H9 (cell line): ENCODE measurements at regions not wholly inside any gene's neighbourhood (a gene's known extent, or its start where the extent isn't known, plus 50 kb on each side); places are given as distances from the start of the nearest gene placed in this dataset.

Experiments used
- DNase-seq: peaks from one replicate; pipeline ENCODE4 v3.0.0-alpha.2; 2017
- H2AFZ ChIP-seq: one replicate; pipeline ENCODE4 v1.6.1; 2013; ENCODE audit warnings: mild to moderate bottlenecking, low read length, control low read depth, moderate library complexity
- H2AK5ac ChIP-seq: 2 replicates; pipeline ENCODE4 v1.6.1; 2013; ENCODE audit warnings: low read length, control low read depth, mixed read lengths; ENCODE audit not compliant: insufficient read length
- H2BK120ac ChIP-seq: one replicate; pipeline ENCODE4 v1.6.1; 2013; ENCODE audit warnings: low read depth, mild to moderate bottlenecking, low read length, control low read depth, inconsistent platforms; ENCODE audit not compliant: poor library complexity, severe bottlenecking
- H2BK12ac ChIP-seq: 2 replicates; pipeline ENCODE4 v1.6.1; 2013; ENCODE audit warnings: low read length, control low read depth, mixed read lengths, low read depth; ENCODE audit not compliant: insufficient read length
- H2BK15ac ChIP-seq: 2 replicates; pipeline ENCODE4 v1.6.1; 2013; ENCODE audit warnings: low read depth, low read length, control low read depth
- H2BK20ac ChIP-seq: one replicate; pipeline ENCODE4 v1.6.1; 2013; ENCODE audit warnings: low read depth, mild to moderate bottlenecking, low read length, control low read depth, inconsistent platforms; ENCODE audit not compliant: poor library complexity, severe bottlenecking
- H2BK5ac ChIP-seq: 2 replicates; pipeline ENCODE4 v1.6.1; 2013; ENCODE audit warnings: low read length, control low read depth, mixed read lengths; ENCODE audit not compliant: insufficient read length
- H3K14ac ChIP-seq: 2 replicates; pipeline ENCODE4 v1.6.1; 2013; ENCODE audit warnings: low read length, control low read depth; ENCODE audit not compliant: insufficient read depth
- H3K18ac ChIP-seq: 2 replicates; pipeline ENCODE4 v1.6.1; 2013; ENCODE audit warnings: low read depth, mild to moderate bottlenecking, mixed read lengths, low read length, control low read depth; ENCODE audit not compliant: insufficient read length
- H3K23ac ChIP-seq: 2 replicates; pipeline ENCODE4 v1.6.1; 2013; ENCODE audit warnings: low read length, control low read depth, mixed read lengths, low read depth; ENCODE audit not compliant: insufficient read length
- H3K23me2 ChIP-seq: 2 replicates; pipeline ENCODE4 v1.6.1; 2013; ENCODE audit warnings: low read depth, mild to moderate bottlenecking, mixed read lengths, low read length, control low read depth; ENCODE audit not compliant: insufficient read length, poor library complexity, severe bottlenecking
- H3K27ac ChIP-seq: 2 replicates; pipeline ENCODE4 v1.5.1; 2013; ENCODE audit warnings: low read length, control low read depth, mixed read lengths, low read depth; ENCODE audit not compliant: insufficient read length
- H3K27me3 ChIP-seq: 2 replicates; pipeline ENCODE4 v1.6.1; 2013; ENCODE audit warnings: low read length, control low read depth, inconsistent platforms; ENCODE audit not compliant: insufficient read depth
- H3K4ac ChIP-seq: 2 replicates; pipeline ENCODE4 v1.6.1; 2013; ENCODE audit warnings: low read depth, mild to moderate bottlenecking, control low read depth, inconsistent platforms, low read length, moderate library complexity
- H3K4me1 ChIP-seq: 2 replicates; pipeline ENCODE4 v1.6.1; 2013; ENCODE audit warnings: low read length, control low read depth, inconsistent platforms; ENCODE audit not compliant: insufficient read depth
- H3K4me2 ChIP-seq: 2 replicates; pipeline ENCODE4 v1.6.1; 2013; ENCODE audit warnings: low read length, control low read depth, mixed read lengths; ENCODE audit not compliant: insufficient read length, insufficient read depth
- H3K56ac ChIP-seq: 2 replicates; pipeline ENCODE4 v1.6.1; 2013; ENCODE audit warnings: low read depth, mild to moderate bottlenecking, mixed read lengths, low read length, control low read depth; ENCODE audit not compliant: insufficient read length
- H3K79me1 ChIP-seq: 2 replicates; pipeline ENCODE4 v1.6.1; 2013; ENCODE audit warnings: low read depth, mild to moderate bottlenecking, moderate library complexity, low read length, control low read depth, inconsistent platforms; ENCODE audit not compliant: insufficient read depth, poor library complexity, severe bottlenecking
- H3K79me2 ChIP-seq: 2 replicates; pipeline ENCODE4 v1.6.1; 2013; ENCODE audit warnings: low read length, control low read depth, inconsistent platforms; ENCODE audit not compliant: insufficient read depth
- H3K9ac ChIP-seq: 2 replicates; pipeline ENCODE4 v1.6.1; 2013; ENCODE audit warnings: low read length, control low read depth, mixed read lengths; ENCODE audit not compliant: insufficient read length; ENCODE audit errors: extremely low read depth
- H3K9me3 ChIP-seq: one replicate; pipeline ENCODE4 v1.6.1; 2013; ENCODE audit warnings: low read depth, low read length, inconsistent platforms; ENCODE audit not compliant: control insufficient read depth
- H3T11ph ChIP-seq: one replicate; pipeline ENCODE4 v1.6.1; 2013; ENCODE audit warnings: mild to moderate bottlenecking, low read length, control low read depth, inconsistent platforms
- H4K20me1 ChIP-seq: one replicate; pipeline ENCODE4 v1.6.1; 2013; ENCODE audit not compliant: control insufficient read depth, insufficient read length, insufficient read depth
- H4K5ac ChIP-seq: 2 replicates; pipeline ENCODE4 v1.6.1; 2013; ENCODE audit warnings: low read depth, mild to moderate bottlenecking, mixed read lengths, low read length, control low read depth; ENCODE audit not compliant: insufficient read length
- H4K8ac ChIP-seq: replicated peaks from 2 replicates; pipeline ENCODE4 v1.6.1; 2013; ENCODE audit warnings: low read length, control low read depth, mixed read lengths, low read depth; ENCODE audit not compliant: insufficient read length
- H4K91ac ChIP-seq: 2 replicates; pipeline ENCODE4 v1.6.1; 2013; ENCODE audit warnings: low read depth, mild to moderate bottlenecking, moderate library complexity, mixed read lengths, low read length, control low read depth; ENCODE audit not compliant: insufficient read length
- H3K27ac Mint-ChIP-seq, 3 experiments: 2 replicates in 2 of 3; 3 replicates in 1 of 3; pipeline ENCODE4 v1.8.0; 2020 to 2021; ENCODE audit warnings: mixed read lengths in 3 of 3, mild to moderate bottlenecking in 1 of 3, moderate library complexity in 1 of 3
- H3K27me3 Mint-ChIP-seq: 2 replicates; pipeline ENCODE4 v1.8.0; 2021; ENCODE audit warnings: low read depth, mild to moderate bottlenecking, moderate library complexity, mixed read lengths
- H3K36me3 Mint-ChIP-seq, 3 experiments: 2 replicates in 2 of 3; 3 replicates in 1 of 3; pipeline ENCODE4 v1.8.0; 2020 to 2021; ENCODE audit warnings: low read depth in 3 of 3, mixed read lengths in 3 of 3; ENCODE audit not compliant: insufficient read depth in 1 of 3
- H3K4me1 Mint-ChIP-seq, 2 experiments: 2 replicates each; pipeline ENCODE4 v1.8.0; 2020; ENCODE audit warnings: mixed read lengths in 2 of 2
- H3K4me3 Mint-ChIP-seq, 2 experiments: 2 replicates in 1 of 2; 3 replicates in 1 of 2; pipeline ENCODE4 v1.8.0; 2020 to 2021; ENCODE audit warnings: mild to moderate bottlenecking in 2 of 2, mixed read lengths in 2 of 2, moderate library complexity in 1 of 2
- H3K9me3 Mint-ChIP-seq, 2 experiments: 2 replicates in 1 of 2; 3 replicates in 1 of 2; pipeline ENCODE4 v1.8.0; 2020; ENCODE audit warnings: mild to moderate bottlenecking in 2 of 2, mixed read lengths in 2 of 2, moderate library complexity in 1 of 2
- WGBS: extraction: QIAGEN DNeasy Blood & Tissue Kit; methylation state at CpG from one replicate; pipeline ENCODE4 v1.1.7; 2013; ENCODE audit warnings: missing lambda C conversion rate, low lambda C conversion rate, mixed read lengths; ENCODE audit not compliant: insufficient read length; ENCODE audit errors: extremely low coverage; 5-methylcytosine and 5-hydroxymethylcytosine counted together
- TF ChIP-seq, protein P1 (sequence below): fragments of 200-600 bp; sonication (generic); conservative IDR thresholded peaks from 3 replicates; pipeline ENCODE4 v1.8.0; 2021; ENCODE audit warnings: antibody characterized with exemption, mild to moderate bottlenecking

GRCh38 chr1:98081944-98082343, 161.1 kb upstream of the DPYD start:
- TF ChIP-seq, protein P1, sequence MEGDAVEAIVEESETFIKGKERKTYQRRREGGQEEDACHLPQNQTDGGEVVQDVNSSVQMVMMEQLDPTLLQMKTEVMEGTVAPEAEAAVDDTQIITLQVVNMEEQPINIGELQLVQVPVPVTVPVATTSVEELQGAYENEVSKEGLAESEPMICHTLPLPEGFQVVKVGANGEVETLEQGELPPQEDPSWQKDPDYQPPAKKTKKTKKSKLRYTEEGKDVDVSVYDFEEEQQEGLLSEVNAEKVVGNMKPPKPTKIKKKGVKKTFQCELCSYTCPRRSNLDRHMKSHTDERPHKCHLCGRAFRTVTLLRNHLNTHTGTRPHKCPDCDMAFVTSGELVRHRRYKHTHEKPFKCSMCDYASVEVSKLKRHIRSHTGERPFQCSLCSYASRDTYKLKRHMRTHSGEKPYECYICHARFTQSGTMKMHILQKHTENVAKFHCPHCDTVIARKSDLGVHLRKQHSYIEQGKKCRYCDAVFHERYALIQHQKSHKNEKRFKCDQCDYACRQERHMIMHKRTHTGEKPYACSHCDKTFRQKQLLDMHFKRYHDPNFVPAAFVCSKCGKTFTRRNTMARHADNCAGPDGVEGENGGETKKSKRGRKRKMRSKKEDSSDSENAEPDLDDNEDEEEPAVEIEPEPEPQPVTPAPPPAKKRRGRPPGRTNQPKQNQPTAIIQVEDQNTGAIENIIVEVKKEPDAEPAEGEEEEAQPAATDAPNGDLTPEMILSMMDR, result no peak
- Histone ChIP-seq H3K4me2 (no peak overlapping the region), H3K23ac (no peak overlapping the region), H4K8ac (no peak overlapping the region), H4K91ac (no peak overlapping the region), H2BK120ac (no peak overlapping the region), H3K9ac (no peak overlapping the region), H3K14ac (no peak overlapping the region), H2BK15ac (no peak overlapping the region), H3K23me2 (no peaks in the 10 kb centered on the region), H2AK5ac (no peak overlapping the region), H2AFZ (no peak overlapping the region), H3K4me1 (no peaks in the 10 kb centered on the region), H4K20me1 (no peaks in the 10 kb centered on the region), H2BK12ac (no peak overlapping the region), H2BK5ac (no peak overlapping the region), H3K56ac (no peak overlapping the region), H3T11ph (no peak overlapping the region), H2BK20ac (no peak overlapping the region), H3K27me3 (no peaks in the 10 kb centered on the region), H3K4ac (no peak overlapping the region), H3K18ac (no peak overlapping the region), H3K27ac (no peak overlapping the region), H3K9me3 (no peaks in the 10 kb centered on the region), H3K79me2 (no peaks in the 10 kb centered on the region), H3K79me1 (no peaks in the 10 kb centered on the region), H4K5ac (no peak overlapping the region)
- Mint-ChIP-seq H3K9me3 (peaks cover 0 to 4% of the 10 kb centered on the region in 2 experiments; a peak in 1 of 5 replicates), H3K27ac (no peak overlapping the region), H3K4me1 (peaks cover 17 to 20% of the 10 kb centered on the region in 2 experiments), H3K36me3 (no peaks in the 10 kb centered on the region), H3K27me3 (no peaks in the 10 kb centered on the region), H3K4me3 (no peak overlapping the region)
- no peak for DNase-seq
- WGBS, result no CpG with 5 or more reads among the region's 1 CpG
